ENCODE measurements at regions not wholly inside any gene's neighbourhood (a gene's known extent, or its start where the extent isn't known, plus 50 kb on each side); places are given as distances from the start of the nearest gene placed in this dataset.

- TF ChIP-seq CTCF (conservative IDR thresholded peaks at IDR 0.05; ENCODE audit: low read length) (no peak), EZH2phosphoT487 (IDR thresholded peaks at IDR 0.05; ENCODE audit: borderline replicate concordance, low read depth, low read length) (no peak)
Observed at GRCh38 chr4:123517176-123517575, 120.6 kb downstream of the SPRY1 start.

Measured in OCI-LY7 (cell line).